ENCODE measurements at regions not wholly inside any gene's neighbourhood (a gene's known extent, or its start where the extent isn't known, plus 50 kb on each side); places are given as distances from the start of the nearest gene placed in this dataset.

- no peak for TF ChIP-seq CTCF (conservative IDR thresholded peaks at IDR 0.05 in 1 of 2, IDR thresholded peaks at IDR 0.05 in 1 of 2; ENCODE audit: low read depth in 1 of 2, low read length in 2 of 2)
- TF ChIP-seq EZH2 (IDR thresholded peaks at IDR 0.05; ENCODE audit: low read length, missing control alignments), result no peak
Observed at GRCh38 chrX:110427076-110427475, 68.4 kb downstream of the RTL9 start.

All from fibroblast of lung (primary cell).